ENCODE measurements at regions not wholly inside any gene's neighbourhood (a gene's known extent, or its start where the extent isn't known, plus 50 kb on each side); places are given as distances from the start of the nearest gene placed in this dataset.

DNA sequence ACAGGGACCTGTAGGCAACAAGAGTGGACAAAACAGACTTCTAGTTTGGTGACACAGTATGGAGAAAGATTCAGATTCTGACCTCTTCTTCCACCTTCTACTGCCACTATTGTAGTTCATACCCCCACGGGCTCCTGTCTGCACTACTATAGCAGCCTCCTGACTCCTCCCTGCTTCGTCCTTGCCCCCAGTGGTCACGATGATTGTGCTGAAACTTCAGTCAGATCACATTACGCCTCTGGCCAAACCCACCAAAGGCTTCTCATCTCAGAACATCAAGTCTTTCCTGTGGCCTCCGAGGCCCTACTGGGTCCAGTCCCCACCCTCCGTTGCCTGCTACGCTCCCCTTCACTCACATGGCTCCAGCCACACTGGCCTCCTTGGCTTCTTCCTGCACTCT, 147.6 kb downstream of the CYP26B1 start:
- DNase-seq (ENCODE audit: low read depth, low spot score): no peak
- ATAC-seq: no peak
- CTCF ChIA-PET: no interaction called here
- H3K27ac ChIP-seq (ENCODE audit: low read length): no peak overlapping the region
- peaks cover 2% of the 10 kb centered on the region; the same call in 1 of the 2 replicates for H3K27me3 ChIP-seq (ENCODE audit: control insufficient read depth, insufficient read depth, low read length)
- TF ChIP-seq POLR2AphosphoS5 (IDR thresholded peaks at IDR 0.05; ENCODE audit: low read depth, low read length): no peak
- TF ChIP-seq, protein P1, sequence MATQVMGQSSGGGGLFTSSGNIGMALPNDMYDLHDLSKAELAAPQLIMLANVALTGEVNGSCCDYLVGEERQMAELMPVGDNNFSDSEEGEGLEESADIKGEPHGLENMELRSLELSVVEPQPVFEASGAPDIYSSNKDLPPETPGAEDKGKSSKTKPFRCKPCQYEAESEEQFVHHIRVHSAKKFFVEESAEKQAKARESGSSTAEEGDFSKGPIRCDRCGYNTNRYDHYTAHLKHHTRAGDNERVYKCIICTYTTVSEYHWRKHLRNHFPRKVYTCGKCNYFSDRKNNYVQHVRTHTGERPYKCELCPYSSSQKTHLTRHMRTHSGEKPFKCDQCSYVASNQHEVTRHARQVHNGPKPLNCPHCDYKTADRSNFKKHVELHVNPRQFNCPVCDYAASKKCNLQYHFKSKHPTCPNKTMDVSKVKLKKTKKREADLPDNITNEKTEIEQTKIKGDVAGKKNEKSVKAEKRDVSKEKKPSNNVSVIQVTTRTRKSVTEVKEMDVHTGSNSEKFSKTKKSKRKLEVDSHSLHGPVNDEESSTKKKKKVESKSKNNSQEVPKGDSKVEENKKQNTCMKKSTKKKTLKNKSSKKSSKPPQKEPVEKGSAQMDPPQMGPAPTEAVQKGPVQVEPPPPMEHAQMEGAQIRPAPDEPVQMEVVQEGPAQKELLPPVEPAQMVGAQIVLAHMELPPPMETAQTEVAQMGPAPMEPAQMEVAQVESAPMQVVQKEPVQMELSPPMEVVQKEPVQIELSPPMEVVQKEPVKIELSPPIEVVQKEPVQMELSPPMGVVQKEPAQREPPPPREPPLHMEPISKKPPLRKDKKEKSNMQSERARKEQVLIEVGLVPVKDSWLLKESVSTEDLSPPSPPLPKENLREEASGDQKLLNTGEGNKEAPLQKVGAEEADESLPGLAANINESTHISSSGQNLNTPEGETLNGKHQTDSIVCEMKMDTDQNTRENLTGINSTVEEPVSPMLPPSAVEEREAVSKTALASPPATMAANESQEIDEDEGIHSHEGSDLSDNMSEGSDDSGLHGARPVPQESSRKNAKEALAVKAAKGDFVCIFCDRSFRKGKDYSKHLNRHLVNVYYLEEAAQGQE (IDR thresholded peaks at IDR 0.05; ENCODE audit: insufficient read depth in 1 of 2, low read depth in 2 of 2, low read length in 1 of 2): no peak
- TF ChIP-seq, protein P2, sequence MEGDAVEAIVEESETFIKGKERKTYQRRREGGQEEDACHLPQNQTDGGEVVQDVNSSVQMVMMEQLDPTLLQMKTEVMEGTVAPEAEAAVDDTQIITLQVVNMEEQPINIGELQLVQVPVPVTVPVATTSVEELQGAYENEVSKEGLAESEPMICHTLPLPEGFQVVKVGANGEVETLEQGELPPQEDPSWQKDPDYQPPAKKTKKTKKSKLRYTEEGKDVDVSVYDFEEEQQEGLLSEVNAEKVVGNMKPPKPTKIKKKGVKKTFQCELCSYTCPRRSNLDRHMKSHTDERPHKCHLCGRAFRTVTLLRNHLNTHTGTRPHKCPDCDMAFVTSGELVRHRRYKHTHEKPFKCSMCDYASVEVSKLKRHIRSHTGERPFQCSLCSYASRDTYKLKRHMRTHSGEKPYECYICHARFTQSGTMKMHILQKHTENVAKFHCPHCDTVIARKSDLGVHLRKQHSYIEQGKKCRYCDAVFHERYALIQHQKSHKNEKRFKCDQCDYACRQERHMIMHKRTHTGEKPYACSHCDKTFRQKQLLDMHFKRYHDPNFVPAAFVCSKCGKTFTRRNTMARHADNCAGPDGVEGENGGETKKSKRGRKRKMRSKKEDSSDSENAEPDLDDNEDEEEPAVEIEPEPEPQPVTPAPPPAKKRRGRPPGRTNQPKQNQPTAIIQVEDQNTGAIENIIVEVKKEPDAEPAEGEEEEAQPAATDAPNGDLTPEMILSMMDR (IDR thresholded peaks at IDR 0.05): no peak
- TF ChIP-seq TCF7L2 (IDR thresholded peaks at IDR 0.05; ENCODE audit: low read depth, low read length): no peak
- TF ChIP-seq SIN3A (IDR thresholded peaks at IDR 0.05; ENCODE audit: borderline replicate concordance, insufficient read depth, low read depth, low read length): no peak
- intact Hi-C loops (cut with micrococcal nuclease; ENCODE audit: unreplicated experiment): no loop called here
- H3K36me3 ChIP-seq (ENCODE audit: control insufficient read depth, insufficient read depth, low read length): no peaks in the 10 kb centered on the region
- POLR2A ChIA-PET: no interaction called here
- no peaks in the 10 kb centered on the region for H3K9me3 ChIP-seq (ENCODE audit: control insufficient read depth, insufficient read depth, low read depth, low read length)
- in situ Hi-C loops (cut with HindIII; ENCODE audit: low pct_unique_long_range_greater_than_20kb, low sequenced_read_pairs): no loop called here
- no peak overlapping the region for H3K4me3 ChIP-seq (ENCODE audit: low read depth in 2 of 2, low read length in 2 of 2)
- H3K4me1 ChIP-seq (ENCODE audit: control insufficient read depth, insufficient read depth, low read length): no peaks in the 10 kb centered on the region
- BruUV-seq (replicated peaks): no TSS peak

DNA sequence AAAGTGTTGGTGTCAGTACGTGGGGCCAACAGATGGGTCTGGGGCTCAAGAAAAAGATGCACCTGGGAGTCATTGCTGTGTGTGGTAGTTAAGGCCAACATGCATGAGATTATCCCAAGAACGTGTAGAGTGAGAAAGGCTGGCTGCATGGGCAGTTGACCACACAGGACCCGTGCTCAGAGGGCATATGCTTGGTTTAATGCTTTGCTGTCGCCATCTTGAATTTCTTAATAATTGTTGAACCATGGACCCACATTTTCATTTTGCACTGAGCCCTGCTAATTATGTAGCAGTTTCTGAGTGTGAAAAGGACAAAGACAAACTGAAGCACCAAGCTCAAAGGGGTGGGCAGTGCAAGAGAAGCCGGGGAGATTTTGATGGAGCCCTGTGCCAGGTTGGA, 148.1 kb downstream of the CYP26B1 start:
- TF ChIP-seq SIN3A (IDR thresholded peaks at IDR 0.05; ENCODE audit: borderline replicate concordance, insufficient read depth, low read depth, low read length) (no peak), TCF7L2 (IDR thresholded peaks at IDR 0.05; ENCODE audit: low read depth, low read length) (no peak)
- ATAC-seq (no peak), DNase-seq (ENCODE audit: low read depth, low spot score) (no peak)
- BruUV-seq (replicated peaks): no TSS peak
- in situ Hi-C loops (cut with HindIII; ENCODE audit: low pct_unique_long_range_greater_than_20kb, low sequenced_read_pairs): no loop called here
- intact Hi-C loops (cut with micrococcal nuclease; ENCODE audit: unreplicated experiment): no loop called here
- CTCF ChIA-PET: no interaction called here
- H3K27ac ChIP-seq (ENCODE audit: low read length): no peak overlapping the region
- POLR2A ChIA-PET: no interaction called here
- no peak overlapping the region for H3K4me3 ChIP-seq (ENCODE audit: low read depth in 2 of 2, low read length in 2 of 2)
- H3K27me3 ChIP-seq (ENCODE audit: control insufficient read depth, insufficient read depth, low read length): peaks cover 2% of the 10 kb centered on the region; the same call in 1 of the 2 replicates
- H3K36me3 ChIP-seq (ENCODE audit: control insufficient read depth, insufficient read depth, low read length): no peaks in the 10 kb centered on the region
- H3K4me1 ChIP-seq (ENCODE audit: control insufficient read depth, insufficient read depth, low read length): no peaks in the 10 kb centered on the region
- H3K9me3 ChIP-seq (ENCODE audit: control insufficient read depth, insufficient read depth, low read depth, low read length): no peaks in the 10 kb centered on the region

DNA sequence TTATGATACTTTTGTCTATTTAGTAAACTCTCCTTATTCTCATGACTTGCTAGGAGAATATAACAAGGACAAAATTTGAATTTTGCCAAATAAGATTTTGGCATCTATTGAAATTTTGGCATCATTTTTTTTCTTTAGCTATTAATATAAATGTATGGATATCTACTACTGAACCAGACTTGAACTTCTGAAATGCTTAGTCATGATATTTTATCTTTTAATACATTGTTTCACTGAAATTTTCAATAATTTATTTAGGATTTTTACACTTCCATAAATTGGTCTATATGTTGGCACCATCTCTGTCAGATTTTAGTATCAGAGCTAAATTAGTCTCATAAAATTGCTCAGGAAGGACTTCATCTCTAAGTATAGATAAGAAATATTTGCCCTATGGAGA, 149.8 kb downstream of the CYP26B1 start:
- H3K36me3 ChIP-seq (ENCODE audit: control insufficient read depth, insufficient read depth, low read length): no peaks in the 10 kb centered on the region
- in situ Hi-C loops (cut with HindIII; ENCODE audit: low pct_unique_long_range_greater_than_20kb, low sequenced_read_pairs): no loop called here
- DNase-seq (ENCODE audit: low read depth, low spot score) (no peak), ATAC-seq (no peak)
- H3K9me3 ChIP-seq (ENCODE audit: control insufficient read depth, insufficient read depth, low read depth, low read length): no peaks in the 10 kb centered on the region
- ChIA-PET CTCF (no interaction called here), POLR2A (no interaction called here)
- H3K27ac ChIP-seq (ENCODE audit: low read length): no peak overlapping the region
- TF ChIP-seq, protein P1 (IDR thresholded peaks at IDR 0.05; ENCODE audit: insufficient read depth in 1 of 2, low read depth in 2 of 2, low read length in 1 of 2): no peak
- no peak for TF ChIP-seq TCF7L2 (IDR thresholded peaks at IDR 0.05; ENCODE audit: low read depth, low read length)
- no peak for TF ChIP-seq SIN3A (IDR thresholded peaks at IDR 0.05; ENCODE audit: borderline replicate concordance, insufficient read depth, low read depth, low read length)
- TF ChIP-seq, protein P2 (IDR thresholded peaks at IDR 0.05): no peak
- no peak for TF ChIP-seq POLR2AphosphoS5 (IDR thresholded peaks at IDR 0.05; ENCODE audit: low read depth, low read length)
- intact Hi-C loops (cut with micrococcal nuclease; ENCODE audit: unreplicated experiment): no loop called here
- H3K4me1 ChIP-seq (ENCODE audit: control insufficient read depth, insufficient read depth, low read length): no peaks in the 10 kb centered on the region
- H3K27me3 ChIP-seq (ENCODE audit: control insufficient read depth, insufficient read depth, low read length): peaks cover 4% of the 10 kb centered on the region
- BruUV-seq (replicated peaks): no TSS peak
- no peak overlapping the region for H3K4me3 ChIP-seq (ENCODE audit: low read depth in 2 of 2, low read length in 2 of 2)
